CD1c-positive myeloid dendritic cell (primary cell): ENCODE measurements at regions not wholly inside any gene's neighbourhood (a gene's known extent, or its start where the extent isn't known, plus 50 kb on each side); places are given as distances from the start of the nearest gene placed in this dataset.

Experiments used
- DNase-seq: peaks from one replicate; pipeline ENCODE4 v3.0.0-alpha.2; 2016; ENCODE audit errors: extremely low spot score

DNA sequence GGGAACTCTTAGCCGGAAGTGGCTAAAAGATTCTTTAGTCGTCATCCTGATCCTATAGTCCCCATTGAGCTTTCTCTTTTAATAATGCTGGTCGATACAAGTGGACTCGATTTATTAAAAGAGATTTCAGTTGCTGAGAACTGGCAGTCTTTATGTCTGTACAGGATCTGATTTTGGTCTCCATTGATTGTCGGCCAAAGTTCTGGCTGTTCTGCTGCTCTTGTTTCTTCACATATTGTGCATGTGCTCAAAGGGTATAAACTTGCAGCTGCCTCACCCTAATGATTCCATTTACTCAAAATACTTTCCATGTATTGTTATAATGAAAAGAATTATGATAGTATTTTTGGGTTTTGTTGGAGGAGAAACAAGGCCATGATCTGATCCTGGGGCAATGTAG, 100.7 kb upstream of the CTTNBP2 start:
- no peak for DNase-seq

- no peak for DNase-seq
Observed at GRCh38 chr7:117974891-117975290, 101.7 kb upstream of the CTTNBP2 start.

DNA sequence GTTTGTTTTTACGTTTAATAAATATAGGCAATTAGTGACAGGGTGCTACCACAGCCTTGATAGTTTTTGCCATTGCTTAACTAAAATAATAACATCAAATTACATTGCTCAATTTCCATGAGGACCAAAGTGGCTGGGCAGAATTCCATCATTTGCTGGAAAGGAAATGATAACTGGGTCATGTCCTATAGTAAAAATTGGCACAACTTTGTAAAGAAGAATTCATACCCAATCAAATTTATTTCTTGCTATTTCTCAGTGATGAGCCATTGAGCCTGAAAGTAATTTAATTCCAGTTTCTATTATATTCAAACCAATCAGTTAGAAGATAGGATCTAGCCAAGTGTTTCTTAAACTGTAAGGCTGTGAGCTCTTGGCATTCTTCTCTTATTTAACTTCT, 102.2 kb upstream of the CTTNBP2 start:
- DNase-seq, result no peak

- DNase-seq, result no peak
Observed at GRCh38 chr7:117979954-117980497, 106.8 kb upstream of the CTTNBP2 start.

- DNase-seq, result no peak
Observed at GRCh38 chr7:117982071-117983055, 109.1 kb upstream of the CTTNBP2 start.

DNA sequence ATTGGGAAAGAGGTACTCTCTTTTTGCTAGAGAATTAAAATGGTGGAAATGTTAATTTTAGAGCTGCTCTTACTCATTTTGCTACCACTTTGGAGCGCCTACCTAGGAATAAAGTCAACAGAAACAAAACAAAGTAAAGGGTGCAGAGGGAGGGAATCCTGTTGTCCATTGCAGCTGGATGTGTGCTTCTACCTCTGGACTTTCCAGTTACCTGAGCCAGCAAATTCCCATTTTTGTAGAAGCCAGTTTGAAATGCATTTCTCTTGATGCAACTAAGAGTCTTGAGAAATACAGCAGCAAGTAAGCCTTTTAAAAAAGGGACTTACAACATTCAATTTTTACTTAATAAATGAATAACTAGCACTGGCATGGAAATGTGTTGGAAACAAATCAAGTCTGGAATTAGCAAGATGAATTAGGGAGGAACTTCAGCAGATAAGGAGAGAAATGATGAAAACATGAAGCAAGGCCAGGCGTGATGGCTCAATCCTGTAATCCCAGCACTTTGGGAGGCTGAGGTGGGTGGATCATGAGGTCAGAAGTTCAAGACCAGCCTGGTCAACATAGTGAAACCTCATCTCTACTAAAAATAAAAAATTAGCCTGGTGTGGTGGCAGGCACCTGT, 113.5 kb upstream of the CTTNBP2 start:
- no peak for DNase-seq

DNA sequence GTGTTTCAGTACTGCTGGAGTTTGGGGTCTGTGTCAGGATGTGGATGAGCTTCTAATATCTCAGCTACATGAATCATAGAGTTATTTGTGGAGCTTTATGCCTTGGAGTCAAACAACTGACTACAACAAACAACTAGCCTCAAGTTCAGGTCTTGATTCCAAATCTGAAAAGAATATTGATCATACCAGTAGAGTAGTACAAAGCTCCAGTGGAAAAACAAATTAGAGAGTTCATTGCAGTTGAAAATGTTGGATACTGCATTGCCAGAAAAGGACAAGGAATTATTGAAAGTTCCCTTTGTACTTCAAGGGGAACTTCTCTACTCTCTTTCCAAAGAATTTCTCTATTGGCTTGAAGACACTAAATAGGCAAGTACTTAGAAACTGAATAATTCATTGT, 117.6 kb upstream of the CTTNBP2 start:
- no peak for DNase-seq

DNA sequence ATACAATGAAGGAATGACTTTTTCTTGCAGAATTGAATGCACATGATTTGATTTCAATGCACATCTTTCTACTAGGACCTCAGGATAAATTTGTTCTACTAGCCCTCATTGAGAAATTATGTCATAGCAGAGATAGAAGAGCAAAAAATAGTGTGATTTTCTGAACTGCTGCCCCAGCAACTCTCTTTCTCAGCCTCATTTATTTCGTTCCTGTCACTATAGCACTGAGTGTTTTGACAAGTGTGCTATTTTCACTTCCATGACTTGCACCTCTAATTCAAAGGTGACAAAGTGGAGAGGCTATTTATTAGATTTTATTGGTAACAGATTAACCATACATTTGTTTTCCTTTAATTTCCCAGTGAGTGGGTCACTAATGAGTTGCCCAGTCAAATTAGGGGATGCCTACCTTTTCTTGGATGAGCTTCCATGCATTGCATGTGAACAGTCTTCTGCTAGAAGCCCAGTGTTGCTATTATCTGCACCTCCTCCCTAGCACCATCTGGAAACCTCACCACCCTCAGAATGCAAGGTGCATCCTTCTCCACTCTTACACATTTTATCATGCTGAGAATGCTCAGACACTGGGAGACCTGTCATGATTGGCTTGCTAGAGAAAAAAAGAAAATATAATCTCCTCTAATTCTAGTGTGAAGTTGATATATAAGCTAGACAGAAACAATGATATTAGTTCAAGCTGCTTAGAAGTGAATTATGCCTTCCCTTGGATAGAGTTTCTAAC, 119.6 kb upstream of the CTTNBP2 start:
- DNase-seq, result no peak

DNA sequence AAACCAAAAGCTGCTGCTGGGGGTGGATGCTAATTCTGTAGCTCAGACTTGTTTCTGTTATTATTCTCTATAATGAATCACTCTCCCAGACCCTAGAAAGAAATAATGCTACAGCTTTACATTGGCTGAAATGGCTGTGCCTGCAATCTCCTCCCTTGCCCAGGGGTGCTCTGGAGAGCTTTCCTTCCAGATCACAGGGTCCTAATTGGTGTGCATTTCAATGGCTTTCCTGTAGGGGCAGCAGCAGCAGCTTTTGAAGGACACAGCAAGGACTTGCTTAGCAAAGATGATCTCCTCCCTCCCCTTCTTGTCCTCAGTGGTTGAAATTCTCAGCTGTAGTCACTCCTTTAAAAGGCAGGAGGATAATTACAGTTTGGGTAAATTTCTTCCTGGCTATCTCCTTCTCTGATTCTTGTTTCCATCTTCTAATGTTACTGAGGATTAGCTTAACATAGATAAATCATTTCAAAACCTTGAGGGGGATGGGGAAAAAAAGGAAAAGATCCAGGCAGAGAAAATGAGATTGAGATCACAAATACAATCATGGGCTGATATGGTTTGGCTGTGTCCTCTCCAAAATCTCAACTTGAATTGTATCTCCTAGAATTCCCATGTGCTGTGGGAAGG, 120.2 kb upstream of the CTTNBP2 start:
- DNase-seq, result no peak

- DNase-seq, result no peak
Observed at GRCh38 chr7:117995850-117996650, 122.8 kb upstream of the CTTNBP2 start.

DNA sequence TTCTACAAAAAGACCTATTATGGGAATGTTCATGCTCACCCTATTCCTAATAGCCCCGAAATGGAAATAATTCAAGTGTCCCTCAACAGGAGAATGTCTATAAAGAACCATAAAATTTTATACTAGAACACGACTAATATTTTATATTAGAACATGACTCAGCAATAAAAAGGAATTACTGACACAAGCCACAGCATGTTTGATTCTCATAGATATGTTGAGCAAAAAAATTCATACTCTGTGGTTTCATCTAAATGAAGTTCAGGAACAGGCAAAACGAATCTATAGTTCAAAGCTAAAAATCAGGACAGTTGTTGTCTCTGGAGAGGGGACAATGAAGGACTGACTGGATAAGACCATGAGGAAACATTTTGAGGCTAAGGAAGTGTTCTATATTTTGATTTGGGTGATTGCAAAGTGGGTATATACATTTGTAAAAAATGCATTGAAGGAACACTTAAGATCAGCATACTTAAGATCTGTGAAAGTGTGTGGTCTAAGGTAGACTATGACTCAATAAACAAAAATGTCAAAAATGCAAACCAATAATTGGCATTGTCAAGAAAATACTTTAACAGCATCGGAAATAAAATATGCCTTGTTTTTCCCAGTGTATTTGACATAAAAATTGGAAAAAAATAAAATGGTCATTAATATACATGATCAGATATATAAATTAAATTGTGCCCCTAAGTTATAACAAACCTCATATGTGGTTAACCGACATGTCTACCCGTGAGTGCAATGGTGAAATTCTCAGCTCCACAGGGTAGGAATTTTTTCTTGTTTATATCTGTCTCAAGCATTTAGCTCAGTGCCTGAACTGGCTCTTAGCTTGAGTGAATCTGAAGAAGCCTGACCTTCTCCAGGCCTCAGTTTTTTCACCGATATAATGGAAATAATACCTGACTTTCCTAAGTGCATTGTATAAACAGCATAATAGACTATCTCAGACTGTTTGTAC, 124.9 kb upstream of the CTTNBP2 start:
- no peak for DNase-seq

DNA sequence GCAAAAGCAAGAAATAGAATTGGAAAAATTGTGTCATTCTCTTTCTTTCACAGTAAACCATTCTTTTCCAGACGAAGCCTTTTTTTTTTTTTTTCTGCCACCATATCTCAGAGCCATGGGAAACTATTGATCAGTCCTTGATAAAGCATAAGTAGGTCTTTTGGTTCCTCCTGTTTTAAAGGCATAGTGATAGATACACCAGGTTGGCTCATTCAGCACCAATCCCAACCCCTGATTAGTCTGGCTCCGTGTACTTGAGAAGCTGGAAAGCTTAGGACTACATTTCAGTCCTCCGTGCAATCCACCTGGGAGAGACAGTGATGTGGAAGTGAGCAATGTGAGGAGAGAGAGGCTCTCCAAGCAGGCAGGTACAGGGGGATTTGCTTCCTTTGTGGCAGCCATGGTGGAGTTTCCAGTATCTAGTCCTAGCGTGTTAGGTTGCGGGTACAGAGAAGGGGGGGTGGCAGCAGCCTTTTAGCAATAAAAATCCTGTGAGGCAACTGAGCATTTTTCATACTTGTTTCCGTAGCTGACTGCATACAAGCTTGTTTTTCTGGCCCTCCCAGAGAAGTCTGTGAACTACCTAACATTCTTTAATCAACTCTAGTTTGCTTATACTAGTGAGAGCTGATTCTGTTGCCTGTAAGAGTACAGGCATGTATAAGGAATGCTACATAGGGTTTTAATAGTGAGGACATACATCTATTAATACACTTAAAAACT, 127.4 kb upstream of the CTTNBP2 start:
- DNase-seq, result no peak

DNA sequence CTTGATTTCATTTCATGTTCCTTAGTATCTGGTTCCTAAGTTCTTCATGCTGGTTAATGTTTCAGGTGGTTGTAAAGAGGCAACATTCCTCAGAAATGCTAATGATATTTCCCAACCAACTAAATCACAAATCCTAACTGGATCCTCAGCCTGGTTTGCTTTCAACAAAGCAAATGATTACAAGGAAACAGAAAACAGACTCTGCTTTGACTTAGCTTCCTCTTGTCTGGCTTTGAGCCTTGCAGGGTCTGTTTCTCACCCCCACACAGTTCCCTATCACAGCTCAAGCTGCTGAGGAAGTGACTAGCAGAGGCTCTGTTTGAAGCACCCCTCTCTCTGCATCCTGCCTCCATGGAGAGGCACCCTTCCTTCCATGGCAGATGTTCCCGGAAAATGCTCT, 130.2 kb upstream of the CTTNBP2 start:
- DNase-seq, result no peak

DNA sequence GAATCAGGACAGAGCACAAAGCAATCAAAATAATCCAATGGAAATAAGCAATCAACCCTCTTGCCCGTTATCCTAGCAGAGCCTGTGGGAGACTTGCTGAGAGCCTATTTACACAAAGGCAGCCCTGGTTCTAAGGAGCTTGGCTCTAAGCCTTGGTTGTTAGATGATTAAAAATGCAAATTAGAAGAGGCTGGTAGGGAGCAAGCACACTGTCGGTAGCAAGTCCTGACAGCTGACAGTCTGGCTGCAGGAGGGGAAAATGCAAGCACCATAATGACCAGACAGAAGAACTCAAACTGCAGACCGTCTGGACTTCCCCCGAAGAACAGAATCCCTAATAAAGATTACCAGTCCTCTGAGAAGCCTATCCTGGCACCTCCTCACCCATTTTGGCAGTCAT, 131.8 kb upstream of the CTTNBP2 start:
- no peak for DNase-seq

- no peak for DNase-seq
Observed at GRCh38 chr7:118006979-118007378, 133.7 kb upstream of the CTTNBP2 start.

DNA sequence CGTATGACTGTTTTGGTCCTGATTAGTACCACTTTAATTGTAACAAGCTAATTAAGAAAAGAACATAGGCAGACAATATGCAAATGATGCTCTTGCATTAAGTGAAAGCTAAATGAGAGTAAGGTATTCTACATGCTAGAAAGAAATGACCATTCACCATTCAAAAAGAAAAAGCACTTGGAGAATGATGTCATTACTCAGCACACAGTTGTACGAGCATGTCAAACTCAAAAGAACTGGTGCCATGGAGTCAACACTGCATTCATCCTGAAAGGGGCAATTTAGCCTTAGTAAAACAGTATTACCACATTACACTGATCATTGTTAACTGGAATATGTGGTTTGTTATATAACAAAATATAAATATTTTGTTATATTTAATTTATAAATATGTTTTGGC, 136.2 kb upstream of the CTTNBP2 start:
- DNase-seq, result no peak

- no peak for DNase-seq
Observed at GRCh38 chr7:118011652-118012051, 138.4 kb upstream of the CTTNBP2 start.

DNA sequence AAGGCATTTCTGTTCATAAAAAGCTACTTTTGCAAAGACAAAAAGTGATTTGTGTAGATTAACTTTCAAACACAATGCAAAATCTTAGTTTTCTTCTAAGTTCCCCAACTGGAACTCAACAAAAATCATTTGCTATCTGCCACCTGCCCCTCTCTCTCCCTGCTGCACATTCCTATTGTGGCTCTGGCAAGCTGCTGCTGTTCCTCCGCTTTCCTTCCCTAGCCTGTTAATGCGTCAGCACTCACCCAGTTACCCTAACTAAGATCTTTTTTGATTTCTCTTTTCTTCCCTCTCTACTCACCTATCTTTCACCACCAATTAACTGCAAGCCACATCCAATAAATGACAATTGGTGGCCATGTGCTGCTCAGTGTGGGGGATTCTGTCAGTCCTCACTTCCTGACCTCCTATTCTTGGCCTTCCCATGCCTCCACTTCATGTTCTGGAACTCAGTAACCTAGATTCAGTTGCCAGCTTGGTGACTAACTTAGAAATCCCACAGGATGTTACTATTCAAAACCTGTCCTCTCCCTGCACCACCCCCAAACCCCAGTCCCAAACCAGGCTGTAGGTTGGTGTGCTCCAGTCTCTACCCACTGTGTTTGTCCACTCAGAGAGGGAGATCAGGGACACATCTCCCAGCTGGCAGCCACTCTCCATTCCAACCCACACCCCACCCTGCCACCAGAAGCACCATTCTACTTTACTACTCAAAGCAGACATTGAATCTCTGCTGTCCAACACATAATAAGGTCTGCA, 140.2 kb upstream of the CTTNBP2 start:
- no peak for DNase-seq
